ENCODE measurements at regions not wholly inside any gene's neighbourhood (a gene's known extent, or its start where the extent isn't known, plus 50 kb on each side); places are given as distances from the start of the nearest gene placed in this dataset.

DNA sequence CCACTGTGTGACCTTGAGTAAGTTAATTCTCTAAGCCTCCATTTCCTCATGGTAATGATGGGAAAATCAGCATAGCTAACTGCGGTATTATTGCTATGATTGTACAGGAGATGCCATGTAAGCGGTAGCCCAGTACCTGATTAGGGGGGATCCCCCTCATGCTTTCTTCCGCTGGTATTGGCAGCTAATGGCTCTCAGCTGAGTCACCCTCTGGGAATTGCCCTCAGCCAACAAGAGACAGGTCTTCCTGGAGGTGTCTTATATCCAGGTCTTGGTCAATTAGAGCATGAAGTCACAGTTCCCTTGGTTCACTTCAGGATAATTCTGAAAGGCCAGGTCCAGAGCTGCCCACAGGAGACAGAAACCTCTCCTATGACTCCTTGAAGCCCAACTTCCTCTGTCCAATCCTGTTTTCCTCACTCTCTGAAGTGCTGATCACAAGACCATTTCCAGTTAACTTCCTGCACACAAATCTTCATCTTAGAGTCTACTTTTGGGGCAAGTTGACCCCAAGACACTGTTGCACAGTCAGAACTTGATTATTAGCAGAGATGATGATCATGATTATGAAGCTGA lies 724.7 kb upstream of the ZNF385D start:
- TF ChIP-seq EP300 (IDR thresholded peaks at IDR 0.05; ENCODE audit: low read depth) (no peak), POLR2AphosphoS5 (IDR thresholded peaks at IDR 0.05) (no peak), POLR2A (IDR thresholded peaks at IDR 0.05) (no peak)
- TF ChIP-seq, protein P1, sequence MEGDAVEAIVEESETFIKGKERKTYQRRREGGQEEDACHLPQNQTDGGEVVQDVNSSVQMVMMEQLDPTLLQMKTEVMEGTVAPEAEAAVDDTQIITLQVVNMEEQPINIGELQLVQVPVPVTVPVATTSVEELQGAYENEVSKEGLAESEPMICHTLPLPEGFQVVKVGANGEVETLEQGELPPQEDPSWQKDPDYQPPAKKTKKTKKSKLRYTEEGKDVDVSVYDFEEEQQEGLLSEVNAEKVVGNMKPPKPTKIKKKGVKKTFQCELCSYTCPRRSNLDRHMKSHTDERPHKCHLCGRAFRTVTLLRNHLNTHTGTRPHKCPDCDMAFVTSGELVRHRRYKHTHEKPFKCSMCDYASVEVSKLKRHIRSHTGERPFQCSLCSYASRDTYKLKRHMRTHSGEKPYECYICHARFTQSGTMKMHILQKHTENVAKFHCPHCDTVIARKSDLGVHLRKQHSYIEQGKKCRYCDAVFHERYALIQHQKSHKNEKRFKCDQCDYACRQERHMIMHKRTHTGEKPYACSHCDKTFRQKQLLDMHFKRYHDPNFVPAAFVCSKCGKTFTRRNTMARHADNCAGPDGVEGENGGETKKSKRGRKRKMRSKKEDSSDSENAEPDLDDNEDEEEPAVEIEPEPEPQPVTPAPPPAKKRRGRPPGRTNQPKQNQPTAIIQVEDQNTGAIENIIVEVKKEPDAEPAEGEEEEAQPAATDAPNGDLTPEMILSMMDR (IDR thresholded peaks at IDR 0.05) = no peak

DNA sequence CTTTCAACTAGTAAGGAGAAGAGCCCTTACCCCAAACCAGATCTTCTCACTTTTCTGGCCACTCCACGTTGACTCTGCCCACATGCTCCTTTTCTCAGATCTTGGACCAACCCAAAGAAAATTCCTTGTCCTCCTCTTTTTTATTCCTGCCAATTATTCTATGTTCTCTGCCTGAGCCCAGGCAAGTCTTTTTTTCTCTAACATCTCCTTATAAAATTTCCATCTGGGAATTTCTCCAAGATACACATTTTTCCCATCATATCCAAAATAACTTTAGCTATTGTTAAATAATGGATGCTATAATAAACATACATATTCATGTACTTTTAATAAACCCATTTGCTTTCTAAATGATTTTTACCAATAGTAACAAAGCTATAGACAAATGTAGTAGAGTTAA lies 726.0 kb upstream of the ZNF385D start:
- H3K4me1 ChIP-seq = no peaks in the 10 kb centered on the region
- no peak for DNase-seq
- no peaks in the 10 kb centered on the region for H3K9me3 ChIP-seq
- no peak overlapping the region for H3K27ac ChIP-seq
- no peaks in the 10 kb centered on the region for H3K27me3 ChIP-seq
- 33 to 52% methylated on average over 1 of the region's 1 CpG for whole genome bisulfite sequencing, 2 donors (ENCODE audit: low coverage in 1 of 2)
- TF ChIP-seq EP300 (IDR thresholded peaks at IDR 0.05; ENCODE audit: low read depth) (no peak), POLR2AphosphoS5 (IDR thresholded peaks at IDR 0.05) (no peak), POLR2A (IDR thresholded peaks at IDR 0.05) (no peak)
- TF ChIP-seq, protein P1 (IDR thresholded peaks at IDR 0.05) = no peak
- in situ Hi-C loops (cut with MboI; ENCODE audit: low pct_ligation_motif_present in 1 of 4, low pct_unique_long_range_greater_than_20kb in 1 of 4, low sequenced_read_pairs in 3 of 4) = no loop called here
- intact Hi-C loops (cut with DNase I; ENCODE audit: low total_unique reads) = no loop called here
- H3K4me3 ChIP-seq = no peak overlapping the region
- no peaks in the 10 kb centered on the region for H3K36me3 ChIP-seq

More for the DNA sequence above, 724.7 kb upstream of the ZNF385D start:
- intact Hi-C loops (cut with DNase I; ENCODE audit: low total_unique reads) = no loop called here
- Histone ChIP-seq H3K9me3 (no peaks in the 10 kb centered on the region), H3K27me3 (no peaks in the 10 kb centered on the region), H3K4me1 (no peaks in the 10 kb centered on the region), H3K4me3 (no peak overlapping the region), H3K36me3 (no peaks in the 10 kb centered on the region), H3K27ac (no peak overlapping the region)
- DNase-seq = no peak
- WGBS, 2 donors (ENCODE audit: low coverage in 1 of 2) = 61% methylated on average over 3 of the region's 3 CpGs; no CpG with 5 or more reads in 1 of the 2 donors
- in situ Hi-C loops (cut with MboI; ENCODE audit: low pct_ligation_motif_present in 1 of 4, low pct_unique_long_range_greater_than_20kb in 1 of 4, low sequenced_read_pairs in 3 of 4) = no loop called here

DNA sequence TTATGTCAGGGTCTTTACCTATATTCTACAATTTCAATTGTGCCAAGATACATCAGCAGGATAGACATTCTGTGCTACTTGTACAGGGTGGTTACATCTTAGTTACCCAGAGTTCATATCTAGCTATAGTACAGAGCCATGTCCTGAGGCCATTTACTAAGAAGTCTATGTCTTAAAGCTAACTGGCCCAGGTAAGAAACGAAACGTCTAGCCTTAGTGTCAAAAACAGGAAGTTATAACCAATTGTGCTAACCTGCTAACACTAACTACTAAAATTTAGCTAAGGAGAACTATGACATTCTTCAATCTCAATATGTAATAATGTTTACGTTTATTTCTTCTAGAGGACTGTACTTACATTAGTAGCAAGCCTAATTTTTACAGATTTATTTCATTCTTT lies 717.2 kb upstream of the UBE2E2 start:
- H3K4me3 ChIP-seq = no peak overlapping the region
- WGBS, 2 donors (ENCODE audit: low coverage in 1 of 2) = 53 to 63% methylated on average over 3 of the region's 3 CpGs
- in situ Hi-C loops (cut with MboI; ENCODE audit: low pct_ligation_motif_present in 1 of 4, low pct_unique_long_range_greater_than_20kb in 1 of 4, low sequenced_read_pairs in 3 of 4) = no loop called here
- H3K27me3 ChIP-seq = no peaks in the 10 kb centered on the region
- no peak for DNase-seq
- H3K36me3 ChIP-seq = no peaks in the 10 kb centered on the region
- H3K27ac ChIP-seq = no peak overlapping the region
- H3K9me3 ChIP-seq = no peaks in the 10 kb centered on the region
- intact Hi-C loops (cut with DNase I; ENCODE audit: low total_unique reads) = no loop called here
- no peak for TF ChIP-seq POLR2AphosphoS5 (IDR thresholded peaks at IDR 0.05)
- no peak for TF ChIP-seq EP300 (IDR thresholded peaks at IDR 0.05; ENCODE audit: low read depth)
- TF ChIP-seq, protein P1 (IDR thresholded peaks at IDR 0.05) = no peak
- TF ChIP-seq POLR2A (IDR thresholded peaks at IDR 0.05) = no peak
- no peaks in the 10 kb centered on the region for H3K4me1 ChIP-seq

DNA sequence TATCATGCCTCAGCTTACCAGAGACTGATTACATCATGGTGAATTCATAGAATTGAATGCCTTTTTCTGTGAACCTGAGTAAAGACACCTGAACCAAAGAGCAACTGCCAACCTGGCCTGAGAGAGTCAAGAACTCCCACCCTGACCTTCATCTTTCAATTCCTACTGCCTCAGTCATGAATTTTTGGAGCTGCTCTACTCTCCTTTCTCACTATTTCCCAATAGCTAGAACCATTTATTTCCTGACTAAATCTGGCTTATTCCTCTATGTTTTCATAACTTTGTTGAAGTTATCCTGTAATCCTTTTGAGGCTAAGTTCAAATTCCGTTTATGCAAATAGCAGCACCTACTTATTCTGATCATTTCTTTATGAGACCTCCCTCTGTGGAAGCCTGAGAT lies 712.4 kb upstream of the UBE2E2 start:
- no peak for DNase-seq
- in situ Hi-C loops (cut with MboI; ENCODE audit: low pct_ligation_motif_present in 1 of 4, low pct_unique_long_range_greater_than_20kb in 1 of 4, low sequenced_read_pairs in 3 of 4) = no loop called here
- no peak overlapping the region for H3K27ac ChIP-seq
- no peak for TF ChIP-seq EP300 (IDR thresholded peaks at IDR 0.05; ENCODE audit: low read depth)
- TF ChIP-seq, protein P1 (IDR thresholded peaks at IDR 0.05) = no peak
- no peak for TF ChIP-seq POLR2AphosphoS5 (IDR thresholded peaks at IDR 0.05)
- no peak for TF ChIP-seq POLR2A (IDR thresholded peaks at IDR 0.05)
- no peaks in the 10 kb centered on the region for H3K27me3 ChIP-seq
- no peaks in the 10 kb centered on the region for H3K9me3 ChIP-seq
- H3K4me3 ChIP-seq = no peak overlapping the region
- 53 to 83% methylated on average over 1 of the region's 1 CpG for WGBS, 2 donors (ENCODE audit: low coverage in 1 of 2)
- H3K4me1 ChIP-seq = no peaks in the 10 kb centered on the region
- H3K36me3 ChIP-seq = no peaks in the 10 kb centered on the region
- intact Hi-C loops (cut with DNase I; ENCODE audit: low total_unique reads) = no loop called here
